Transverse colon (tissue), 4 donors: ENCODE measurements at regions not wholly inside any gene's neighbourhood (a gene's known extent, or its start where the extent isn't known, plus 50 kb on each side); places are given as distances from the start of the nearest gene placed in this dataset.

Experiments used
- CTCF ChIP-seq, 5 experiments: fragments of 200-600 bp in 3 of 5; fragments of 450-650 bp in 2 of 5; sonication (generic) in 3 of 5; IDR thresholded peaks; 1 replicate in 2 of 5; 2 replicates in 3 of 5; pipeline ENCODE4 v1.5.1; 2016 to 2017; ENCODE audit warnings: antibody characterized with exemption in 5 of 5, inconsistent platforms in 3 of 5, mild to moderate bottlenecking in 2 of 5, moderate library complexity in 1 of 5
- EP300 ChIP-seq: sonication (generic); formaldehyde crosslinking; IDR thresholded peaks from one replicate; pipeline ENCODE4 v1.6.1; 2017; ENCODE audit warnings: antibody characterized with exemption, low read depth
- POLR2A ChIP-seq: fragments of 450-650 bp; IDR thresholded peaks from one replicate; pipeline ENCODE4 v1.6.1; 2016; ENCODE audit warnings: antibody characterized with exemption, mild to moderate bottlenecking, moderate library complexity
- POLR2AphosphoS5 ChIP-seq, 3 donors: sonication (generic); formaldehyde crosslinking; IDR thresholded peaks; one replicate each; pipeline ENCODE4 v1.6.1; 2016; ENCODE audit warnings: antibody characterized with exemption in 3 of 3

- TF ChIP-seq CTCF (IDR thresholded peaks at IDR 0.05) = no peak
- TF ChIP-seq POLR2AphosphoS5 (IDR thresholded peaks at IDR 0.05) = no peak
- no peak for TF ChIP-seq EP300
- TF ChIP-seq POLR2A = no peak
Measured at GRCh38 chr1:60942291-60942690, 140.1 kb upstream of the NFIA start.
